OCI-LY3 (cell line): ENCODE measurements at regions not wholly inside any gene's neighbourhood (a gene's known extent, or its start where the extent isn't known, plus 50 kb on each side); places are given as distances from the start of the nearest gene placed in this dataset.

Experiments used
- CTCF ChIP-seq: fragments of 200-600, 300-600 bp; sonication (generic); IDR thresholded peaks from 2 replicates; pipeline ENCODE4 v1.5.1; 2014; ENCODE audit warnings: antibody characterized with exemption, low read length, low read depth
- EZH2phosphoT487 ChIP-seq: fragments of 200-600 bp; shearing (Covaris generic); IDR thresholded peaks from 2 replicates; pipeline ENCODE4 v1.6.1; 2018; ENCODE audit warnings: antibody characterized with exemption, mixed run types, low read depth

- no peak for TF ChIP-seq CTCF
- TF ChIP-seq EZH2phosphoT487 = no peak
Measured at GRCh38 chr10:85212526-85212925, 884.1 kb downstream of the CCSER2 start.
